Astrocyte of the hippocampus (primary cell): ENCODE measurements at regions not wholly inside any gene's neighbourhood (a gene's known extent, or its start where the extent isn't known, plus 50 kb on each side); places are given as distances from the start of the nearest gene placed in this dataset.
"Not testable (repeated sequence)": the region's sequence is repeated elsewhere in the genome, so short reads cannot be mapped to it uniquely, and the experiment has no call there.

ENCODE experiments used
- DNase-seq: peaks from one replicate; pipeline ENCODE4 v3.0.0; 2011; ENCODE audit warnings: low read depth, low spot score

DNA sequence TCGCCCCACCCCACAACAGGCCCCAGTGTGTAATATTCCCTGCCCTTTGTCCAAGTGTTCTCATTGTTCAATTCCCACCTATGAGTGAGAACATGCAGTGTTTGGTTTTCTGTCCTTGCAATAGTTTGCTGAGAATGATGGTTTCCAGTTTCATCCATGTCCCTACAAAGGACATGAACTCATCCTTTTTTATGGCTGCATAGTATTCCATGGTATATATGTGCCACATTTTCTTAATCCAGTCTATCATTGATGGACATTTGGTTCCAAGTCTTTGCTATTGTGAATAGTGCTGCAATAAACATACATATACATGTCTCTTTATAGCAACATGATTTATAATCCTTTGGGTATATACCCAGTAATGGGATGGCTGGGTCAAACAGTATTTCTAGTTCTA is 132.7 kb downstream of the SNX10 start:
- DNase-seq = not testable (repeated sequence)

DNA sequence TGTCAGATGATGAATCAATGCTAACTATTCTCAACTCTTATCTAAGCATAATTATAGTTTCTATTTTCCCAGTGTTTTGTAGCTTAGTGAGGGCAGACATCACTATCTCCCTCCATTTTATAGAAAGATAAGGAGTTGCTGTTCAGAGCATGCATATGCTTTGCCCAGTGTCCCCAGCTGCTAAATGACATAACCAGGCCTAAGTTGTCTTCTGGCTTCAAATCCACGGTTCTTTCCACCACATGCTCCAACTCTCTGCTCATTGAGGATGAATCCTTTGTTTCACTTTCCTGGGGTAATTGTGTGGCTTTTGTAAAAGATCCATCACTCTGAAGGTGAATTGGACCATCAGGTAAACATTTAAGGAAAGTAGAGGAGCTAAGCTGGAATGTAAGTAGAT is 134.0 kb downstream of the SNX10 start:
- DNase-seq = no peak

- DNase-seq = no peak
Measured at GRCh38 chr7:26426096-26426495, 134.4 kb downstream of the SNX10 start.

- no peak for DNase-seq
Measured at GRCh38 chr7:26428571-26428970, 136.9 kb downstream of the SNX10 start.

DNA sequence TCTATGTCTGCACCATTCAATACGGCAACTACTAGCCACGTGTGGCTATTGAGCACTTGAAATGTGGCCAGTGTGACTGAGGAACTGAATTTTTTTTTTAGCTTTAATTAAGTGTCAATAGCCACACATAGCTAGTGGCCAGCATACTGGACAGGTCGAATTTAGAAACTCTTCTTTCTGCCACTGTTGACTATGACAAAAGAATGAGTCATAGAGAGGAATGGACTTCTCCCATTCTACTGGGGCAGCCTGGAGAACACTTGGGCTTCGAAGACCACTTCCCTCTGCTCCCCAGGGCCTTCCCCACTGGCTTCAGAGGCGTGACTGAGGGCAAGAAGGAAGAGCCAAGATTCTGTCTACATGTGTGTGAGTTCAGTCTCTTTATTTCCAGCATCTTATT is 137.5 kb downstream of the SNX10 start:
- DNase-seq = no peak

- DNase-seq = no peak
Measured at GRCh38 chr7:26434974-26435373, 143.3 kb downstream of the SNX10 start.

DNA sequence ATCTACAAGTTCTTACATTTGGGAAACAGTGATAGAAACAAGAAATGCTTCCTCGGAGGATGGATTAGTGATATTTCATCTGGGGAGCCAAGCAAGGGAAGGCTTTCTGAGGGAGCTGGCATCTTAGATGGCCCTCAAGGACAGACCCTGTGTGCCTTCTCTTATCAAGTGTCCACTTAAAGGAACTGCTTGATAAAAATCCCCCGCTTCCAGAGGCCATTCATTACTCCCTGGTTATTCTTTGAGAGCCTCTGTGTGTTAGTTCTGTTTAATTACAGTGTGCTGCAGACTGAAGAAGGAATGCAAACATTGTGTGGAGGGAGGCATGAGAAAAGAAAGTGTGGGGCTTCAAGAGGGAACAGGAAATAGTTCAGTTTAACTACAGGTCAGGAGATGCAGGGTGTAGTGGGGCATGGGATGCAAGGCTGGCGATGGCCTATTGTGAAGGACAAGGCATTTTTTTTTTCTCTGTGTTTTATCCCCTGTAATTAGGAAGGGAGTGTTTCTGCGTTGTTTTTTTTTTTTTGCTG is 145.4 kb downstream of the SNX10 start:
- DNase-seq = no peak

- no peak for DNase-seq
Measured at GRCh38 chr7:26438078-26438477, 146.4 kb downstream of the SNX10 start.

- DNase-seq = no peak
Measured at GRCh38 chr7:26439521-26440232, 148.0 kb downstream of the SNX10 start.

GRCh38 chr7:26440233-26441001 is 148.8 kb downstream of the SNX10 start:
- no peak for DNase-seq

GRCh38 chr7:26441002-26441521 is 149.4 kb downstream of the SNX10 start:
- DNase-seq = peak; percentile 34

GRCh38 chr7:26441611-26442277 is 150.1 kb downstream of the SNX10 start:
- no peak for DNase-seq

- DNase-seq = no peak
Measured at GRCh38 chr7:26443006-26443405, 151.3 kb downstream of the SNX10 start.

- no peak for DNase-seq
Measured at GRCh38 chr7:26443751-26444150, 152.1 kb downstream of the SNX10 start.

DNA sequence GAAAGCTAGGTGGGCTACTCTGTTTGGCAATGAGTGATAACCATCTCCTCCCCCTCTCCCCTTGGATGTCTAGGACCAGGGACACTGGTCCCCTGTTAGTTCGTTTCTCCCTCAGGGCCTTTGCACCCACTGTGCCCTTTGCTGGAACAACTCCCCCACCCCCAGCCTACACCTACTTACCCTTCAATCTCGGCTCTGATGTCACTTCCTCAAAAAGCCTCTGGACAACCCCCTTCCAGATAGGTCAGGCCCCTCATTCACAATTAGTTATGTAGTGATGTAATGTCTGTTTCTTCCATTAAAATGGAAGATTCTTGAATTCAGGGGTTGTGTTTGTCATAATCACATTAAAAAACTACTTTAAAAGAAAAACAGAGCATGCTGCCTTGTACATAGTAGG is 152.9 kb downstream of the SNX10 start:
- no peak for DNase-seq

GRCh38 chr7:26447116-26447515 is 155.5 kb downstream of the SNX10 start:
- DNase-seq = no peak

DNA sequence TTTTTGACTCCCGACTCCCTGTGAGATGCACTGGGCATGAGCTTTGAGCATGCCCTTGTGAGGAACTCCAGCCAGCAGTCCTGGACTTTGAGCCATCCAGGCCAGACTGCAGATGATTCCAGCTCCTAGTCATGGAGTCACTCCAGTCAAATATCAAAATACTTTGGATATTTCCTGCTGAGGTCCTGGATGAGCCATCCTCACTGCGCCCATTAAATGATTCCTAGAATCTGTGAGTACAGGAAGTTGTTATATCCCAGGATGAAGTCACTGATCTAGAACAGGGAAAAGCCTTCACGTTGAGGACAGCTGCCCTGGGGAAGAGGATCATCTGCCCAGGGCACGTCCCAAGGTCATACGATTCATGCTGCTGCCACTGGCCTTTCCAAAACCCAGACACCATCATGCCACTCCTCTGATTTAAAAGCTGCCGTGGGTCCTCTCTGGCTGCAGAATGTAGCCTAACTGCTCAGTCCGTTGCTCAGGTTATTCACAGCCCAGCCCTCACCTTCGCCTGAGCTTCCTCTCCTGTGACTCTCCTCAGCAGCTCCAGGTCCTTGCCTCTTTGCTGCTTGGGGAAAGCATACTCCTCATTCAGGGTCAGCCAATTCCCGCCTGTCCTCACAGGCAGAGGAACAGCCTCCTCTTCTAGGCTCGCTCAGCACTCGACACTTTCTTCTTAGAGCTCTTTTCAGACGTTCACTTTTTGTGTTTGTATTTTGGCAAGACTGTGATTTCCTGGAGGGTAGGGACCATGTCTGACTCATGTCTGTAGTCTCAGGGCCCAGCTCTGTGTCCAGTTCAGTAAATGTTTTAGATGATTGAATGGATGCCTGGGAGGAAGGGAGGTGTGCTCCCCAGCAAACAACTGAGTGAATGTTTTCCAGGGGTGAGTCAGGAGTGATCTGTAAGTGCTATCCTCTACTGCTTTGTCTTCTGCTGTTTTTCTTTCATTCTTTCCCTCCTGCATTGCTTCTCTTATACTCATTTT is 157.8 kb downstream of the SNX10 start:
- peak; percentile 67 for DNase-seq

DNA sequence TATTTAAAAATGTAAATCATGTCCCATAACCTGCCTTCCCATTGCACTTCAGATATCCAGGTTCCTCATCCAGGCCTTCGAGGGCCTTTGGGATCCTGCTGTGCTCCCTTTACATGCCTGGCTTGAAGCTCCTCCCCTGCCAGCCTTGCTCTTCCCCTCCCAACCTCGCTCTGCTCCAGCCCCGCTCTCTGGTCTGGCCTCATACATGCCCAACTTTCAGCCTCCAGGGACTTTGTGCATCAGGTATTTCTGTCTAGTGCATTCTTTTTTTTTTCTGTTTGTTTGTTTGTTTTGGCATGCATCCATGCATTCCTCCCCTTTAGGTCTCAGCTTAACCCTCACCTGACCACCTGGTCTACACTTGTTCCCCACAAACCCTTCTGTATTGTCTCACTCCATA is 160.3 kb downstream of the SNX10 start:
- no peak for DNase-seq

DNA sequence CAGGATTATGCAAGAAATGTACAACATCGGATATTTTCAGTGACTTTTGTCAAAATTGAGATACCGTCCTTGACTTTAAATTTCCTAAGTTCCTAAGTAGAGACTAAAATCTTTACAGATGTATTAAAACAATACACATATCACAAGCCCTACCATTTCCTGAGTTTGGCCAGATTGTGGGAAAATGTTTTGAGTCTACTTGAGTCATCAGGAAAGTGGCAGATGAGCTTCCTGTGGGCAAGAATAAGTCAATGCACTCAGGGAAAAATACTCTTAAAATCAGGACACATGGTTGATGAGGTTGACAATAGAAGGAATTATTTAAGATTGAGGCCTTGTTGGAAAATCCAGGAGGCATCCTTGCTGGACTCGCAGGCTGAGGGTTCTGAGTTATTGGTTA is 162.5 kb downstream of the SNX10 start:
- DNase-seq = no peak

- DNase-seq = no peak
Measured at GRCh38 chr7:26457696-26458327, 166.2 kb downstream of the SNX10 start.
